ENCODE measurements at regions not wholly inside any gene's neighbourhood (a gene's known extent, or its start where the extent isn't known, plus 50 kb on each side); places are given as distances from the start of the nearest gene placed in this dataset.

DNA sequence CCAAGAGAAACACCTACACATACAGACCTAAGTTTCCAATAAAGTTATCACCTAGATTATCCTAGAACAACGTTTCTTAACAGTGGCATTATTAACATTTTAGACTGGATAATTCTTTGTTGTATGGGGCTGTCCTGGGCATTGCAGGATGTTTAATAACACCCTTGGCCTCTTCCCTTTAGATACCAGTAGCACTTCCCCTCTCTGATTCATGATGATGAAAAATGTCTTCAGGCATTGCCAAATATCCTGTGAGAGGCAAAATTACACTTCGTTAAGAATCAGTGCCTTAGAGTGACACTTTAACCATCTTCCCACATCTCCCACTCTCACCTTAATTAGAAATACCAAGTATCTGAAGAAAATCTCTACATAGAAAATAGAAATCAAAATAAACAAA is 352.6 kb downstream of the CGGBP1 start:
- dilution Hi-C loops (cut with MboI; ENCODE audit: extremely low pct_ligation_motif_present, low sequenced_read_pairs) (no loop called here), intact Hi-C loops (cut with micrococcal nuclease) (no loop called here)
- no peaks in the 10 kb centered on the region for H3K27me3 ChIP-seq (ENCODE audit: control insufficient read depth in 2 of 2, insufficient read depth in 2 of 2, low read length in 2 of 2)
- H3K79me2 ChIP-seq (ENCODE audit: control insufficient read depth, insufficient read depth, low read length), result no peaks in the 10 kb centered on the region
- ChIA-PET CTCF (no interaction called here), POLR2A (no interaction called here)
- no peak overlapping the region for H3K4me2 ChIP-seq (ENCODE audit: insufficient read depth, low read length)
- FAIRE-seq (no peak), DNase-seq (ENCODE audit: low read depth, low spot score) (no peak)
- H4K20me1 ChIP-seq (replicated peaks; ENCODE audit: control insufficient read depth, extremely low read depth, insufficient read depth, low read length), result no peaks in the 10 kb centered on the region
- no peaks in the 10 kb centered on the region for H3K36me3 ChIP-seq (ENCODE audit: control insufficient read depth in 2 of 2, extremely low read depth in 1 of 2, insufficient read depth in 2 of 2, low read length in 2 of 2)
- H3K4me3 ChIP-seq (replicated peaks in 1 of 3; ENCODE audit: insufficient read depth in 1 of 3, low read depth in 1 of 3, low read length in 3 of 3), result no peak overlapping the region
- TF ChIP-seq POLR2AphosphoS5 (IDR thresholded peaks at IDR 0.05; ENCODE audit: insufficient read depth, low read depth, low read length), result no peak
- TF ChIP-seq, protein P1, sequence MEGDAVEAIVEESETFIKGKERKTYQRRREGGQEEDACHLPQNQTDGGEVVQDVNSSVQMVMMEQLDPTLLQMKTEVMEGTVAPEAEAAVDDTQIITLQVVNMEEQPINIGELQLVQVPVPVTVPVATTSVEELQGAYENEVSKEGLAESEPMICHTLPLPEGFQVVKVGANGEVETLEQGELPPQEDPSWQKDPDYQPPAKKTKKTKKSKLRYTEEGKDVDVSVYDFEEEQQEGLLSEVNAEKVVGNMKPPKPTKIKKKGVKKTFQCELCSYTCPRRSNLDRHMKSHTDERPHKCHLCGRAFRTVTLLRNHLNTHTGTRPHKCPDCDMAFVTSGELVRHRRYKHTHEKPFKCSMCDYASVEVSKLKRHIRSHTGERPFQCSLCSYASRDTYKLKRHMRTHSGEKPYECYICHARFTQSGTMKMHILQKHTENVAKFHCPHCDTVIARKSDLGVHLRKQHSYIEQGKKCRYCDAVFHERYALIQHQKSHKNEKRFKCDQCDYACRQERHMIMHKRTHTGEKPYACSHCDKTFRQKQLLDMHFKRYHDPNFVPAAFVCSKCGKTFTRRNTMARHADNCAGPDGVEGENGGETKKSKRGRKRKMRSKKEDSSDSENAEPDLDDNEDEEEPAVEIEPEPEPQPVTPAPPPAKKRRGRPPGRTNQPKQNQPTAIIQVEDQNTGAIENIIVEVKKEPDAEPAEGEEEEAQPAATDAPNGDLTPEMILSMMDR (IDR thresholded peaks at IDR 0.05; ENCODE audit: extremely low read depth in 1 of 2, insufficient read depth in 1 of 2, low read depth in 1 of 2, low read length in 2 of 2), result no peak
- no peak for TF ChIP-seq POLR2A (IDR thresholded peaks at IDR 0.05; ENCODE audit: low read depth, low read length)
- no peak for TF ChIP-seq JUN (IDR thresholded peaks at IDR 0.05; ENCODE audit: borderline replicate concordance, insufficient read depth, insufficient read length, low read depth)
- no peak overlapping the region for H3K9ac ChIP-seq (replicated peaks; ENCODE audit: extremely low read depth, insufficient read depth, low read length)
- H3K27ac ChIP-seq (ENCODE audit: insufficient read depth, low read depth, low read length), result no peak overlapping the region
- H3K4me1 ChIP-seq (ENCODE audit: control insufficient read depth, extremely low read depth, insufficient read depth, low read length), result no peaks in the 10 kb centered on the region
- no peaks in the 10 kb centered on the region for H3K9me3 ChIP-seq (replicated peaks; ENCODE audit: control insufficient read depth, insufficient read depth, low read length)
- H2AFZ ChIP-seq (ENCODE audit: low read depth, low read length), result no peak overlapping the region
- no TSS peak for BruUV-seq (replicated peaks)
- no peaks in the 10 kb centered on the region for H3K9me1 ChIP-seq (replicated peaks; ENCODE audit: control insufficient read depth, extremely low read depth, insufficient read depth, low read length)

DNA sequence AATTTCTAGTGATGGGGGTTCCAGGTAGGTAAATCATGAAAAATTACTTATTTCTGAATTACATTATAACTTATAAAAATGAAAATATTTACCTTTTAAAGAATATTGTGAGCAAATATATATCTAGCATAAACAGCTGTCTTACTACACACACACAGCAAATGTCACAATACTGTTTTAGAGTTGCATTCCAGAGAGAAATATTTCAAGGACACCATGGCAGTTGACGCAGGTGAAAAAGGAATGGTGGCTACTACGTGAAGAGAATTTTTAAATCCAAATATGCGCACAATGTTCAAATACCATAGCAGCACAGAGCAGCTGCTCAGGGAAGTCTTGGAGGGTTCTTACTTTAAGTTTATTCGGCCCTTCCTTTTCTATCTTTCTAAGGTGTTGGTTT is 356.2 kb downstream of the CGGBP1 start:
- POLR2A ChIA-PET, result no interaction called here
- intact Hi-C loops (cut with micrococcal nuclease), result no loop called here
- no TSS peak for BruUV-seq (replicated peaks)

More for the DNA sequence above, 356.2 kb downstream of the CGGBP1 start:
- TF ChIP-seq POLR2AphosphoS5 (IDR thresholded peaks at IDR 0.05; ENCODE audit: insufficient read depth, low read depth, low read length) (no peak), FOS (IDR thresholded peaks at IDR 0.05; ENCODE audit: borderline replicate concordance, insufficient read depth, low read length) (no peak), JUN (IDR thresholded peaks at IDR 0.05; ENCODE audit: borderline replicate concordance, insufficient read depth, insufficient read length, low read depth) (no peak)
- TF ChIP-seq, protein P2, sequence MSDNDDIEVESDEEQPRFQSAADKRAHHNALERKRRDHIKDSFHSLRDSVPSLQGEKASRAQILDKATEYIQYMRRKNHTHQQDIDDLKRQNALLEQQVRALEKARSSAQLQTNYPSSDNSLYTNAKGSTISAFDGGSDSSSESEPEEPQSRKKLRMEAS (IDR thresholded peaks at IDR 0.05; ENCODE audit: insufficient read depth, insufficient read length), result no peak
- H3K27me3 ChIP-seq (ENCODE audit: control insufficient read depth in 2 of 2, insufficient read depth in 2 of 2, low read length in 2 of 2), result no peaks in the 10 kb centered on the region
- H3K4me3 ChIP-seq (replicated peaks in 1 of 3; ENCODE audit: insufficient read depth in 1 of 3, low read depth in 1 of 3, low read length in 3 of 3), result no peak overlapping the region
- no peak overlapping the region for H3K4me2 ChIP-seq (ENCODE audit: insufficient read depth, low read length)
- no peaks in the 10 kb centered on the region for H4K20me1 ChIP-seq (replicated peaks; ENCODE audit: control insufficient read depth, extremely low read depth, insufficient read depth, low read length)
- H3K4me1 ChIP-seq (ENCODE audit: control insufficient read depth, extremely low read depth, insufficient read depth, low read length), result no peaks in the 10 kb centered on the region
- dilution Hi-C loops (cut with MboI; ENCODE audit: extremely low pct_ligation_motif_present, low sequenced_read_pairs), result no loop called here
- H2AFZ ChIP-seq (ENCODE audit: low read depth, low read length), result no peak overlapping the region
- no peaks in the 10 kb centered on the region for H3K9me1 ChIP-seq (replicated peaks; ENCODE audit: control insufficient read depth, extremely low read depth, insufficient read depth, low read length)
- no peak overlapping the region for H3K27ac ChIP-seq (ENCODE audit: insufficient read depth, low read depth, low read length)
- CTCF ChIA-PET, result no interaction called here
- H3K9me3 ChIP-seq (replicated peaks; ENCODE audit: control insufficient read depth, insufficient read depth, low read length), result no peaks in the 10 kb centered on the region
- DNase-seq (ENCODE audit: low read depth, low spot score) (no peak), FAIRE-seq (no peak)
- H3K79me2 ChIP-seq (ENCODE audit: control insufficient read depth, insufficient read depth, low read length), result no peaks in the 10 kb centered on the region
- no peak overlapping the region for H3K9ac ChIP-seq (replicated peaks; ENCODE audit: extremely low read depth, insufficient read depth, low read length)
- H3K36me3 ChIP-seq (ENCODE audit: control insufficient read depth in 2 of 2, extremely low read depth in 1 of 2, insufficient read depth in 2 of 2, low read length in 2 of 2), result no peaks in the 10 kb centered on the region
